ENCODE measurements at regions not wholly inside any gene's neighbourhood (a gene's known extent, or its start where the extent isn't known, plus 50 kb on each side); places are given as distances from the start of the nearest gene placed in this dataset.

DNA sequence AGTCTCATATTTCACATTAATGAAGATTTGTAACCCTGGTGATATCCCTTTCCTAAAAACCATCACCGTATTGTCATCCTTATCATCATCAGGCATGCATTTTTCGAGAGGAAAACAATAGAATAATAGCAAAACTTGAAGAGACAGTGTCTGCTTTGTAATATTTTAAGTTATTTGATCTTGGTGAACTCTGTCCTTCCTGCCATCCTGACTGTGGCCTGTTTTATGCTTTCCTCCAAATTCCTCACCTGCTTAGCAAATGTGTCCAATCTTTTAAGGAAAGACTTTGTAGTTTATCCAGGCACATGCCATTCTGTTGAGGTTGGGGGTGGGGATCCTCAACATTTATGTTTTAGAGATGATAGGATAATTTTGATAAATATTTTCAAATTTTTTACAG is 306.1 kb upstream of the COL8A1 start:
- TF ChIP-seq CTCF (IDR thresholded peaks at IDR 0.05) = no peak
- no peak for TF ChIP-seq POLR2A (IDR thresholded peaks at IDR 0.05)
